Natural killer cell (primary cell): ENCODE measurements at regions not wholly inside any gene's neighbourhood (a gene's known extent, or its start where the extent isn't known, plus 50 kb on each side); places are given as distances from the start of the nearest gene placed in this dataset.
"Not testable (repeated sequence)": the region's sequence is repeated elsewhere in the genome, so short reads cannot be mapped to it uniquely, and the experiment has no call there.

Source experiments
- ATAC-seq, 3 donors: fragments of 150-1000 bp in 2 of 3; fragments of 200-7000 bp in 1 of 3; cut with Tn5 transposase; 1 replicate in 1 of 3; 2 replicates in 2 of 3; pipeline ENCODE4 v1.10.0; 2021; ENCODE audit warnings: mild to moderate bottlenecking in 2 of 3, moderate library complexity in 2 of 3
- DNase-seq, 2 donors: peaks; one replicate each; pipeline versions ENCODE4 v3.0.0 to v3.0.0-alpha.2; 2013 to 2021; ENCODE audit warnings: mixed read lengths in 1 of 2
- H3K27ac ChIP-seq: one replicate; pipeline ENCODE4 v1.5.1; 2013; ENCODE audit warnings: mild to moderate bottlenecking, low read length
- H3K27me3 ChIP-seq: one replicate; pipeline ENCODE4 v1.6.1; 2013; ENCODE audit warnings: low read length; ENCODE audit not compliant: control insufficient read depth, insufficient read depth
- H3K36me3 ChIP-seq: one replicate; pipeline ENCODE4 v1.6.1; 2013; ENCODE audit warnings: low read length; ENCODE audit not compliant: control insufficient read depth, insufficient read depth
- H3K4me1 ChIP-seq: one replicate; pipeline ENCODE4 v1.6.1; 2013; ENCODE audit warnings: low read length; ENCODE audit not compliant: control insufficient read depth, insufficient read depth
- H3K4me3 ChIP-seq: one replicate; pipeline ENCODE4 v1.5.1; 2013; ENCODE audit warnings: low read length
- H3K9me3 ChIP-seq: one replicate; pipeline ENCODE4 v1.6.1; 2013; ENCODE audit warnings: low read length; ENCODE audit not compliant: control insufficient read depth, insufficient read depth
- H3K27ac Mint-ChIP-seq, 2 donors: one replicate each; pipeline ENCODE4 v1.8.0; 2022; ENCODE audit warnings: mild to moderate bottlenecking in 2 of 2, mixed read lengths in 2 of 2, moderate library complexity in 1 of 2
- H3K27me3 Mint-ChIP-seq, 2 donors: one replicate each; pipeline ENCODE4 v1.8.0; 2022; ENCODE audit warnings: low read depth in 2 of 2, mixed read lengths in 2 of 2
- H3K36me3 Mint-ChIP-seq: one replicate; pipeline ENCODE4 v1.8.0; 2022; ENCODE audit warnings: mixed read lengths
- H3K4me1 Mint-ChIP-seq, 2 donors: one replicate each; pipeline ENCODE4 v1.8.0; 2022; ENCODE audit warnings: mixed read lengths in 2 of 2
- H3K4me3 Mint-ChIP-seq: one replicate; pipeline ENCODE4 v1.8.0; 2022; ENCODE audit warnings: mild to moderate bottlenecking, moderate library complexity, mixed read lengths
- H3K9me3 Mint-ChIP-seq, 2 donors: one replicate each; pipeline ENCODE4 v1.8.0; 2022; ENCODE audit warnings: mixed read lengths in 2 of 2
- WGBS: methylation state at CpG from one replicate; pipeline ENCODE4 v1.1.7; 2013; ENCODE audit warnings: missing lambda C conversion rate; ENCODE audit not compliant: insufficient coverage; 5-methylcytosine and 5-hydroxymethylcytosine counted together
- intact Hi-C: fragments of 100-400 bp; cut with micrococcal nuclease; formaldehyde crosslinking; loops from one replicate; pipeline ENCODE4 v1.14.2; 2022

GRCh38 chr21:6545288-6545687 is 3976.1 kb upstream of the TPTE start:
- H3K4me3 ChIP-seq, H3K4me1 Mint-ChIP-seq, H3K9me3 ChIP-seq, H3K9me3 Mint-ChIP-seq, H3K27ac Mint-ChIP-seq, H3K4me3 Mint-ChIP-seq, DNase-seq, intact Hi-C loops, H3K4me1 ChIP-seq, H3K36me3 ChIP-seq, H3K27me3 ChIP-seq, H3K36me3 Mint-ChIP-seq, H3K27ac ChIP-seq, H3K27me3 Mint-ChIP-seq: not testable (repeated sequence)
- ATAC-seq: peak in 1 of 3 donors; percentile 61
- no CpG with 5 or more reads among the region's 33 CpGs for WGBS

GRCh38 chr21:6551045-6551444 is 3970.3 kb upstream of the TPTE start:
- H3K4me3 ChIP-seq, H3K27me3 Mint-ChIP-seq, H3K4me1 ChIP-seq, ATAC-seq, H3K4me3 Mint-ChIP-seq, H3K9me3 Mint-ChIP-seq, H3K36me3 ChIP-seq, H3K9me3 ChIP-seq, H3K27ac Mint-ChIP-seq, H3K27me3 ChIP-seq, DNase-seq, H3K36me3 Mint-ChIP-seq, H3K4me1 Mint-ChIP-seq, H3K27ac ChIP-seq, intact Hi-C loops: not testable (repeated sequence)
- no CpG with 5 or more reads among the region's 23 CpGs for WGBS

- H3K4me1 Mint-ChIP-seq, H3K4me3 Mint-ChIP-seq, H3K36me3 ChIP-seq, ATAC-seq, DNase-seq, H3K9me3 Mint-ChIP-seq, H3K4me3 ChIP-seq, H3K27me3 Mint-ChIP-seq, H3K27me3 ChIP-seq, H3K27ac Mint-ChIP-seq, intact Hi-C loops, H3K36me3 Mint-ChIP-seq, H3K27ac ChIP-seq, H3K9me3 ChIP-seq, H3K4me1 ChIP-seq: not testable (repeated sequence)
- no CpG with 5 or more reads among the region's 24 CpGs for WGBS
Measured at GRCh38 chr21:6553505-6554376, 3967.6 kb upstream of the TPTE start.

- H3K9me3 ChIP-seq, H3K36me3 ChIP-seq, H3K4me3 Mint-ChIP-seq, H3K36me3 Mint-ChIP-seq, H3K4me1 ChIP-seq, H3K4me1 Mint-ChIP-seq, H3K27ac ChIP-seq, H3K9me3 Mint-ChIP-seq, H3K4me3 ChIP-seq, DNase-seq, ATAC-seq, H3K27ac Mint-ChIP-seq, H3K27me3 ChIP-seq, H3K27me3 Mint-ChIP-seq, intact Hi-C loops: not testable (repeated sequence)
- no CpG with 5 or more reads among the region's 9 CpGs for WGBS
Measured at GRCh38 chr21:6554377-6554864, 3967.0 kb upstream of the TPTE start.

- intact Hi-C loops, H3K4me3 Mint-ChIP-seq: not testable (repeated sequence)
Measured at GRCh38 chr21:6556516-6556915, 3964.9 kb upstream of the TPTE start.

GRCh38 chr21:6557415-6557814 is 3964.0 kb upstream of the TPTE start:
- H3K9me3 Mint-ChIP-seq, H3K27me3 Mint-ChIP-seq, ATAC-seq: not testable (repeated sequence)

More at GRCh38 chr21:6556516-6556915, 3964.9 kb upstream of the TPTE start:
- H3K36me3 ChIP-seq, H3K27me3 Mint-ChIP-seq, H3K27ac ChIP-seq, H3K9me3 Mint-ChIP-seq, H3K9me3 ChIP-seq, H3K4me1 ChIP-seq, H3K4me1 Mint-ChIP-seq, DNase-seq, H3K27ac Mint-ChIP-seq, H3K27me3 ChIP-seq, H3K4me3 ChIP-seq, H3K36me3 Mint-ChIP-seq, ATAC-seq: not testable (repeated sequence)
- WGBS: no CpG with 5 or more reads among the region's 3 CpGs

GRCh38 chr21:6561168-6561567 is 3960.2 kb upstream of the TPTE start:
- H3K36me3 Mint-ChIP-seq, intact Hi-C loops, H3K27me3 Mint-ChIP-seq, H3K4me1 ChIP-seq, H3K36me3 ChIP-seq, H3K9me3 ChIP-seq, H3K27me3 ChIP-seq, H3K27ac ChIP-seq, H3K27ac Mint-ChIP-seq, ATAC-seq, H3K9me3 Mint-ChIP-seq, H3K4me3 ChIP-seq, DNase-seq, H3K4me3 Mint-ChIP-seq, H3K4me1 Mint-ChIP-seq: not testable (repeated sequence)
- WGBS: no CpG with 5 or more reads among the region's 10 CpGs

More at GRCh38 chr21:6557415-6557814, 3964.0 kb upstream of the TPTE start:
- H3K4me1 ChIP-seq, H3K4me1 Mint-ChIP-seq, H3K36me3 Mint-ChIP-seq, H3K4me3 Mint-ChIP-seq, H3K4me3 ChIP-seq, H3K27ac ChIP-seq, H3K36me3 ChIP-seq, H3K27me3 ChIP-seq, H3K9me3 ChIP-seq, H3K27ac Mint-ChIP-seq, DNase-seq, intact Hi-C loops: not testable (repeated sequence)
- no CpG with 5 or more reads among the region's 14 CpGs for WGBS

GRCh38 chr21:6561578-6561977 is 3959.8 kb upstream of the TPTE start:
- H3K27me3 Mint-ChIP-seq, H3K4me3 ChIP-seq, intact Hi-C loops, H3K4me1 ChIP-seq, H3K36me3 Mint-ChIP-seq, ATAC-seq, H3K4me3 Mint-ChIP-seq, H3K4me1 Mint-ChIP-seq, H3K27ac ChIP-seq, H3K27me3 ChIP-seq, H3K9me3 Mint-ChIP-seq, H3K36me3 ChIP-seq, DNase-seq, H3K27ac Mint-ChIP-seq, H3K9me3 ChIP-seq: not testable (repeated sequence)
- WGBS: no CpG with 5 or more reads among the region's 9 CpGs
